ENCODE measurements at regions not wholly inside any gene's neighbourhood (a gene's known extent, or its start where the extent isn't known, plus 50 kb on each side); places are given as distances from the start of the nearest gene placed in this dataset.

GRCh38 chrX:8971116-8971515 lies 62.8 kb downstream of the FAM9B start:
- no peak for DNase-seq (ENCODE audit: low read depth in 4 of 4, low spot score in 2 of 4)

GRCh38 chrX:8969378-8969777 lies 64.5 kb downstream of the FAM9B start:
- no peak for DNase-seq (ENCODE audit: low read depth in 4 of 4, low spot score in 2 of 4)

- DNase-seq (ENCODE audit: low read depth in 4 of 4, low spot score in 2 of 4) = no peak
Measured at GRCh38 chrX:8967461-8967860, 66.5 kb downstream of the FAM9B start.

GRCh38 chrX:8960957-8961468 lies 72.9 kb downstream of the FAM9B start:
- DNase-seq (ENCODE audit: low read depth in 4 of 4, low spot score in 2 of 4) = no peak

GRCh38 chrX:8955511-8955910 lies 78.4 kb downstream of the FAM9B start:
- DNase-seq (ENCODE audit: low read depth in 4 of 4, low spot score in 2 of 4) = no peak

- no peak for DNase-seq (ENCODE audit: low read depth in 4 of 4, low spot score in 2 of 4)
Measured at GRCh38 chrX:8946563-8946962, 87.4 kb downstream of the FAM9B start.

- no peak for DNase-seq (ENCODE audit: low read depth in 4 of 4, low spot score in 2 of 4)
Measured at GRCh38 chrX:8939322-8939721, 94.6 kb downstream of the FAM9B start.

GRCh38 chrX:8927701-8928100 lies 106.2 kb downstream of the FAM9B start:
- no peak for DNase-seq (ENCODE audit: low read depth in 4 of 4, low spot score in 2 of 4)

GRCh38 chrX:8927066-8927635 lies 106.8 kb downstream of the FAM9B start:
- no peak for DNase-seq (ENCODE audit: low read depth in 4 of 4, low spot score in 2 of 4)

- DNase-seq (ENCODE audit: low read depth in 4 of 4, low spot score in 2 of 4) = no peak
Measured at GRCh38 chrX:8921615-8922014, 112.3 kb downstream of the FAM9B start.

- DNase-seq (ENCODE audit: low read depth in 4 of 4, low spot score in 2 of 4) = no peak
Measured at GRCh38 chrX:8919801-8920200, 114.1 kb downstream of the FAM9B start.

- no peak for DNase-seq (ENCODE audit: low read depth in 4 of 4, low spot score in 2 of 4)
Measured at GRCh38 chrX:8916697-8917096, 115.5 kb upstream of the FAM9A start.

GRCh38 chrX:8914681-8915080 lies 113.5 kb upstream of the FAM9A start:
- DNase-seq (ENCODE audit: low read depth in 4 of 4, low spot score in 2 of 4) = no peak

GRCh38 chrX:8913655-8914409 lies 112.6 kb upstream of the FAM9A start:
- no peak for DNase-seq (ENCODE audit: low read depth in 4 of 4, low spot score in 2 of 4)

GRCh38 chrX:8907688-8908087 lies 106.5 kb upstream of the FAM9A start:
- DNase-seq (ENCODE audit: low read depth in 4 of 4, low spot score in 2 of 4) = no peak

- DNase-seq (ENCODE audit: low read depth in 4 of 4, low spot score in 2 of 4) = no peak
Measured at GRCh38 chrX:8906299-8906938, 105.2 kb upstream of the FAM9A start.

GRCh38 chrX:8897259-8897658 lies 96.1 kb upstream of the FAM9A start:
- no peak for DNase-seq (ENCODE audit: low read depth in 4 of 4, low spot score in 2 of 4)

- DNase-seq (ENCODE audit: low read depth in 4 of 4, low spot score in 2 of 4) = no peak
Measured at GRCh38 chrX:8890794-8891193, 89.6 kb upstream of the FAM9A start.

- DNase-seq (ENCODE audit: low read depth in 4 of 4, low spot score in 2 of 4) = no peak
Measured at GRCh38 chrX:8887004-8887403, 85.8 kb upstream of the FAM9A start.

GRCh38 chrX:8879750-8880149 lies 78.6 kb upstream of the FAM9A start:
- DNase-seq (ENCODE audit: low read depth in 4 of 4, low spot score in 2 of 4) = no peak

GRCh38 chrX:8873956-8874355 lies 72.8 kb upstream of the FAM9A start:
- no peak for DNase-seq (ENCODE audit: low read depth in 4 of 4, low spot score in 2 of 4)

- no peak for DNase-seq (ENCODE audit: low read depth in 4 of 4, low spot score in 2 of 4)
Measured at GRCh38 chrX:8873102-8873501, 71.9 kb upstream of the FAM9A start.
